ENCODE measurements at regions not wholly inside any gene's neighbourhood (a gene's known extent, or its start where the extent isn't known, plus 50 kb on each side); places are given as distances from the start of the nearest gene placed in this dataset.

- TF ChIP-seq EZH2 (IDR thresholded peaks at IDR 0.05) (no peak), POLR2AphosphoS5 (IDR thresholded peaks at IDR 0.05; ENCODE audit: borderline replicate concordance, low read depth, low read length) (no peak)
These were observed 482.5 kb downstream of the RWDD3 start for GRCh38 chr1:95716550-95716949.

All from SK-N-MC (cell line).